ENCODE measurements at regions not wholly inside any gene's neighbourhood (a gene's known extent, or its start where the extent isn't known, plus 50 kb on each side); places are given as distances from the start of the nearest gene placed in this dataset.
"Not testable (repeated sequence)": the region's sequence is repeated elsewhere in the genome, so short reads cannot be mapped to it uniquely, and the experiment has no call there.

DNA sequence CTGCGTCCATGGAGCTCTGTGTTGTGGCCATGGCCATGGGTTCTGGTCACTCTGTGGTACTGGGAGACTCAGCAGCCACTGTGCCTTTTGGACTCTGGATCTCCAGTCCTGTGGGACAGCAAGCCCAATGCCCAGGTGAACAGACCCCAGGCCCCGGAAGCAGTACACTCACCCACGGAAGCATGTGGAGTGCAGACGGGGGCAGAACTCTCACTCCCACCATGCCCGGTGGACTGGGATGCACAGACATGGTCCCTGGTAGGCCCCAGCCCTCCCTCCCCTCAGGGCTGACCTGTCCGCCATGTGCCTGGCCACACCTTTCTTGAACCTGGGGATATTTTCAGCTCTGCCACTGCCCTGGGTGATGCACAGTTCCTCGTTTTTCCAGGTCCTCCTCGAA, 163.3 kb downstream of the URI1 start:
- no peak for DNase-seq

DNA sequence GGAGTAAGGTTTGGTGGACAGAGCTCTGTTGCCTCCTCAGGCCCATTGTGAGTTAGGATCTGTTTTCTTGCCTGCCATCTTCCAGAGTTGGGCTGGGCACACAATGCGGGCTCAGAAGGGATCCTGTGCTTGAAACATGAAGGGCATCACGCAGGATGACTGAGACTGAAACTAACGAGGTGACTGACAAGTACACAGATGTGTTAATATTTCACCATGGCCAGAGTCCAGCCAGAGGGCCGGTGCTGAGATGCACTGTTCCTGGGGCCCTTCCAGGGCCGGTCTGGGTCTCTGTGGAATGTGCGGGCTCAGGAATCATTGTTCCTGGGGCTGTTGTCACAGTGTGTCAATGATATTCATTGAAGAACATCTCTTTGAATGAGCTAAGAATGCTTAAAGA, 163.7 kb downstream of the URI1 start:
- no peak for DNase-seq

DNA sequence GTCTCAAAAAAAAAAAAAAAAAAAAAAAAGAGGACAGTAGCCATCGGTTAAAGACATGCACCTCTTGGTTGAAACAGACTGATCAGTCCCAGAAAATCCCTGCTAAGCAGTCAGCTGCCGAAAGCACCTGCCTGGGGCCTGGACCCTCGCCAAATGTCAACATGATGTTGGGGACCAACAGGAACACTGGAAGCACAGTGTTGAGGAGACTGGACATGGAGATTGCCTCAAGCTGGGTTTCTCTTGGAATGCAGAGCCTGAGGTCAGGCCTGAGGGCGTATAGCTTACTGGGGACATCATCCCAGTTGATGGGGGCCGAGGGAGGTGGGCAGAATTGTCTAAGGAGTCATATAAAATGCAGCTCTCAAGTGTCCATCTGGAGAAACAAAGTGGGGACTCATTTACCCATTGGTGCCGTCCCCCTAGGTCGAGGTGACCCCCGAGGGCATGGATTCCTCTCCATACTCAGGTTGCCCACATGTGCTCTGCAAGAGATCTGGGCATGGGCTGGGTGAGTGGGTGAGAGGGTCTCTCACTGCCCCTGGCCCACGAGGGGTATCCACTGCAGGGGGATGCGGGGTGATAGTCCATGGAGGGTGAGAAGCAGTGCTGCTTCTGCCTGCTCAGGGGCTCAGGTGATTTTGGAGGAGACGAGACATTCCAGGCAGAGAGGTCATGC, 164.5 kb downstream of the URI1 start:
- no peak for DNase-seq

DNA sequence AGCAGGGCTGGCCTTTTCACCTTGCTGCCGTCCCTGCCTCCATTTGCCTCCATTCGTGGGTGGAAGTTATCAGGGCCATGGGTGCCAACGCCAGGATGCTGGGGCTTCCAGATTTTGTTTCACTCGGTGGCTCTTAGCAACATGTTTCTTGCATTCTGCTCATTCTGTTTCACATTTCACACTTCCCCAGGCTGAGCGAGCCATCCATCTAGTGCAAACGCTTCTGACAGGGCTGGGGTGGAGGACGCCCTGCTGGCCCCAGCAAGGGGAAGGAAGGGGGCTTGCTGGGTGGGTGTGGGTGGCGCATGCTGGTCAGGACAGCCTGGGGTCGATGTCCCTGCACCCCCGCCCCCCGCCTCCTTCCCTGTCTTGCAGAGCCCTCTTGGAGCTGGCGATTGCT, 165.2 kb downstream of the URI1 start:
- DNase-seq = no peak

DNA sequence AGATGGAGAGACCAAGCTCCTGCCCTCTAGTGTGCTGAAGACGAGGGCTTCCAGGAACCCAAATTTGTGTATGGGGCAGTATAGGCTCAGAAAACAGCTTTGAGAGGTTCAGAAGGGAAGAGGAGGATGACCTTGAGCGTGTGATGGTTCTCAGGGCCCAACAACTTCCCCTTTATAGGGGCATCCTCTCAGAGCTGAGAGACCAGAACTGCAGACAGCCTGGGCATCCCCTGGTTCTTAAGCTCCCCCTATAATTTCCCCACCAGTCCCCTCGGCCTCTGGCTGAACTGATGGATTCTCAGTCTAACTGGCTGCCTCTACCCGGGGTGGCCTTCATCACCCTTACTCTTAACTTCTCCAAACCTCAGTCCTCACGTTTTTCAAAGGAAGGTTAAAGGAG, 167.5 kb downstream of the URI1 start:
- no peak for DNase-seq

DNA sequence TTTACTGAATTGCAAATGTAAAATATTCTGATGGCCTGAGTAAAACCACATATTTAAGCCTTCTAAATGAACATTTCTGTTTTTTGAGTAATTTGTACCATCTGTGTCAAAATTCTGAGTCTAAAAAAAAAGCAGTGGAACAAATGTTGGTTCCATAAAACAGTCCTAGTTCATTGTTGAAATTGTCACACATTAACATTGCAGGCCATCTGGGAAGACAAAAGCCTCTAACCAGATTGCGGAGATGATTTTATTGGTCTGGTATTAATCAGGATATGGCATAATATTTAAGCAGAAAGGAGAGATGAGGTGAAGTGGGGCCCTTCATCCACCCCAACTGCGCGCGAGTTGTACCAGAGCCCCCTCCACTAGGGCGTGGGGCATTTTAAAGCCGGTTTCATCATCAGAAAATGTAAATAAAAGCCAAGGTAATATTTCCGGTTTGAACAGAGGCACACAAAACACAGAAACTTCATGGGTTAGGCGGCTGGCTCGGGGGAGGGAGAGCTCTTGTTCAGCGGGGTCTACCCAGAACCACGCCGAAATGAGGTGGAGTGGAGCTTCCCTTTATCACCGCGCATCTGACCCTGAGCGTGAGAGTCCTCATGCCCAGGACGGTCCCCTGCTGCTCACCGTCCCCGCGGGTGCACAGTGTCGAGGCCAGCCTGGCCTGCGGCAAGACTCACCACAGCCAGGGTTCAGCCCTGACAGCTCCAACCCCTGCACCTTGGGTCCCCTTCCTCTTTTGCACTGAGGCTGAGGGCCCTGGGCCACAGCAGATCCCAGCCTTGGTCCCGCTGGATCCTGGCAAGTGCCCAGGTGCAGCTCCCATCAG, 169.2 kb downstream of the URI1 start:
- no peak for DNase-seq

DNA sequence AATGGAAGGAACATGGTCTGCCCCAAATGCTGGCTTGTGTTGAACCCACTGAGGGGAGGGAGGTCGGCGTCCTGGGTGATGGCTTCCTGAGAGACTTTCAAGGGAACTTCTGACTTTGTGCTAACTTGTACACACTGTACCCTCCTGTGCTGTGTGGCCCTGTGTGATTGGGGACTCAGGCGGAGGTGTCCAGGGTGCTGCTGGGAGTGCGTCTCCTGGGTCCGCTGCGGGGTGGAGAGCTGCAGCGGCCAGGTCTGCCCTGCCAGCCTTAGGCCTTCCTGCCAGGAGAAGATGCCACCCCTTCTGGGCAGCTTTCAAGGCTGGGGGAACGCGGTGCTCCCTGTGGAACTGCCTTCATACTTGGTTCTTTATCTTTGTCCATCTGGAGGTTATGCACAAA, 170.1 kb downstream of the URI1 start:
- DNase-seq = no peak

DNA sequence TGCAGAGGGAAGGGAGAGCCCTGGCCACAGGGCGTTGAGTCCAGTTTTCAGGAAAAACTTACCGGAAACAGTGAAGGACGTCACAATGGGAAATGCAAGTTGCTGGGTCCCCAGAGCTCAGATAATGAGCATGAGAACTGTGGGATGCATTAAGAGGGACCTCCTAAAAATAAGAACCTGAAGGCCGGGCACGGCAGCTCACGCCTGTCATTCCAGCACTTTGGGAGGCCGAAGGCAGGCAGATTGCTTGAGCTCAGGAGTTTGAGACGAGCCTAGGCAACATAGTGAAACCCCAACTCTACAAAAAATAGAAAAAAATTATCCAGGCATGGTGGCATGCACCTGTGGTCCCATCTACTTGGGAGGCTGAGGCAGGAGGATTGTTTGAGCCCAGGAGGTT, 170.6 kb downstream of the URI1 start:
- no peak for DNase-seq

DNA sequence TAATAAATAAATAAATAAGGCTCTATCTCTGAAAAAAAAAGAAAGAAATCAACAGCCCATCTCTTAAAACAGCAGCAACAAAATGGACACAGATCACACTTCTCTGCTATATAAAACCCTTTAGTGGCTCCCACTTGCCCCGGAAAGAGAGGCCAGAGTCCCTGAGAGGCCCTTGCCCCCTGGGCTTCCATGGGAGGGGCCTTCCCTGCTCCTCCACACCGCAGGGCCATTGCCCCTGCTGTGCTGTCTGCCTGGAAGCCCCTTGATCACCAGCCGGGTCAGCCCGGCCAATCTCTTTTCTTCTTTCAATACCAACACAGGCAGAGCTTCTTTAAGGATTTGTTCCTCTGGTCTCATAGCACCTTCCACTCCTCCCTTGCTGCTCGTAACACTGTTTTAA, 171.1 kb downstream of the URI1 start:
- no peak for DNase-seq

DNA sequence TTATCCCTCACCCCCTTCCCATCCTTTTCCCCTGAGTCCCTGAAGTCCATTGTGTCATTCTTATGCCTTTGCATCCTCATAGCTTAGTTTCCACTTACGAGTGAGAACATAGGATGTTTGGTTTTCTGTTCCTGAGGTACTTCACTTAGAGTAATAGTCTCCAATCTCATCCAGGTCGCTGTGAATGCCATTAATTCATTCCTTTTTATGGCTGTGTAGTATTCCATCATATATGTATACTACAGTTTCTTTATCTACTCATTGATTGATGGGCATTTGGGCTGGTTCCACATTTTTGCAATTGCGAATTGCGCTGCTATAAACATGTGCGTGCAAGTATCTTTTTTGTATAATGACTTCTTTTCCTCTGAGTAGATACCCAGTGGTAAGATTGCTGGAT, 172.1 kb downstream of the URI1 start:
- DNase-seq = not testable (repeated sequence)

DNA sequence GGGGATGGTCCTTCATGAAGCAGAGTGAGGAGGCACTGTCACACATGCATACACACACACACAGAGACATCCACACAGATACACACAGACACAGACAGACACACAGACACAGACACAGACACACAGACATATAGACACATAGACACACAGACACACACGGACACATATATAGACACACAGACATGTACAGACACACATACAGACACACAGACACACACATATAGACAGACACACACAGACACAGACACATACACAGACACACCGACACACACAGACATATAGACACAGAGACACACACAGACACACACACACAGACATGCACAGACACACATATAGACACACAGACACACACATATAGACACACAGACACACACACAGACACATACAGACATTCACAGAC, 173.9 kb downstream of the URI1 start:
- DNase-seq = no peak

DNA sequence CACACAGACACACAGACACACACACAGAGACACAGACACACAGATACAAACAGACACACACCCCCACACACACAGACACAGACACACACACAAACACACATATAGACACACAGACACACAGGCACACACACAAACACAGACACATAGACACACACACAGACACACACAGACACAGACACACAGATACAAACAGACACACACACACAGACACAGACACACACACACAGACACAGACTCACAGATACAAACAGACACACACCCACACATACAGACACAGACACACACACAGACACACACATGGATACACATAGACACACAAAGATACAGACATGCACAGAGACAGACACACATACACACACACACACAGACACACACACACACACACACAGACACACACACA, 174.5 kb downstream of the URI1 start:
- DNase-seq = no peak

DNA sequence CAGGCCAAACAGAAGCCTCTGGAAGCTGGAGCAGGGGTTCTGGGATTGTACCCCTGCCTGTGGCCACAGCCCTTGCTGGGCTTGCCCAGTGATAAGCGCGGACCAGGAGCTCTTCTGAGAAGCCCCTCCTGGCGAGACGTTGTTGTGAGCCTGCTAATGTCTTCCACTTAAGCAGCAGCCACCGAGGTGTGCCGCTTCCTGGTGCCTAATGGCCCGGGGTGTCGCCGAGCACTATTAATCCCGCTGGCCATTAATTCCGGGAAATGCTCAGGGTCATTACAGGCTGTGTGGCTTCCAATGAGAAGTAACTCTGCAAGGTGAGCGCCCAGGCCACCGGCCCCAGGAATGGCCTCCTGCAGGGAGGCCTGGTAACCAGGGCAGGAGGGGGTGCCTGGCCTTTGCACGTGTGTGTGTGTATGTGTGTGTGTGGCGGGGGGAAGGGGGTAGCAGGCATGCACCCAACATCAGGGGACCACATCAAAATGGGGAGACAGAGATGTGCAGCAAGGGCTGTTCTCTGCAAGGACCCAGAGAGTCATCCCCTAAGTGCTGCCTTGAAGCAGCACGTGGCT, 175.0 kb downstream of the URI1 start:
- DNase-seq = no peak

DNA sequence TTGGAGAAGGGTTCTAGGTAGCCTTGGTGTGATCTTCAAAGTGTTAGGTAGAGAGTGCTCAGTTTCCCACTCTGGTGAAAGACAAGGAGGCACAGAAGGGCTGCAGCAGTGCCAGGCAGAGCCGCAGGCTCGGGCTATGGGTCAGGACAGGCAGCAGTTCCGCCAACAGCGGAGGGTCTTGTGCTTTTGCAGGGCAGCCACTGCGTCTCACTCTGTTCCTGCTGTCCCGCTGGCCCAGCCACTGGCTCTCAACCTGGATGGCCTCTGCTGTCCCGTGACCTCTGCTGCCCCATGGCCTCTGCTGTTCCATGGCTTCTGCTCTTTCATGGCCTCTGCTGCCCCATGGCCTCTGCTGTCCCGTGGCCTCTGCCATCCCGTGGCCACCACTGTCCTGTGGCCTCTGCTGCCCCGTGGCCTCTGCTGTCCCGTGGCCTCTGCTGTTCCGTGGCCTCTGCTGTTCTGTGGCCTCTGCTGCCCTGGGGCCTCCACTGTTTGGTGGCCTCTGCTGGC, 175.7 kb downstream of the URI1 start:
- no peak for DNase-seq

DNA sequence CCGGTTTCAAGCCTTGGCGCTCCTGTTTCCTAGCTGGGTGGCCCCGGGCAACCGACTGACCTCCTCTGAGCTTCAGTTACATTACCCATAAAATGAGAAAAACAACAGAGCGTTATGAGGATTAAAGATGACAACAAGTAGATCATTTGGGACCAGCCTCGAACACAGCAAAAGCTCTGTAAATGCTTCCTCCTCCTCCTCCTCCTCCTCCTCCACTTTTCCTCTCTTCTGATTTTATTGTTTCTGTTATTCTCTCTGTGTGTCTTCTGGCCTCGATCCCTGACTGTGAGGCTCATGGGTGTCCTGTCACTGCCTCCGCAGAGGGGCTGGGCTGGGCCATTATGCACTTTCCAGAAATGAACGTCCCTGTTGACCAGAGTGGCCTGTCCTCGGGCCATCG, 176.2 kb downstream of the URI1 start:
- no peak for DNase-seq

DNA sequence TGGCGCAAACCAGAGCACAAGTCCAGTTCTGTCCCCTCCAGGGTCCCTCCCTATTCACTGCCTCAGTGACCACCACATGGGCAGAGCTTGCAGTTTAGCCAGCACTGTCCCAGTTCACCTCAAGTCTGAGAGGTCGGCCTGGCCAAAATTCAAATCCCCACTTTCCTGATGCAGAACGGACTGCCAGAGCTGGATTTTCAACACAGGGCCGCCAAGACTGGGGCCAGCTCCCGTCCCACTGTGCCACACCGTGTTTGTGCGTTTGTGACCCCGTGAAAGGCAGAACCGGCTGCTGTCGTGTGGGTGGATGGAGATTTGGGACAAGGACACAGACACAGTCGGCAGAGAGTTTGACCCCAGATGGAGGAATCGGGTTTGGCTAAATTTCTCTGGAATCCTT, 176.7 kb downstream of the URI1 start:
- no peak for DNase-seq

DNA sequence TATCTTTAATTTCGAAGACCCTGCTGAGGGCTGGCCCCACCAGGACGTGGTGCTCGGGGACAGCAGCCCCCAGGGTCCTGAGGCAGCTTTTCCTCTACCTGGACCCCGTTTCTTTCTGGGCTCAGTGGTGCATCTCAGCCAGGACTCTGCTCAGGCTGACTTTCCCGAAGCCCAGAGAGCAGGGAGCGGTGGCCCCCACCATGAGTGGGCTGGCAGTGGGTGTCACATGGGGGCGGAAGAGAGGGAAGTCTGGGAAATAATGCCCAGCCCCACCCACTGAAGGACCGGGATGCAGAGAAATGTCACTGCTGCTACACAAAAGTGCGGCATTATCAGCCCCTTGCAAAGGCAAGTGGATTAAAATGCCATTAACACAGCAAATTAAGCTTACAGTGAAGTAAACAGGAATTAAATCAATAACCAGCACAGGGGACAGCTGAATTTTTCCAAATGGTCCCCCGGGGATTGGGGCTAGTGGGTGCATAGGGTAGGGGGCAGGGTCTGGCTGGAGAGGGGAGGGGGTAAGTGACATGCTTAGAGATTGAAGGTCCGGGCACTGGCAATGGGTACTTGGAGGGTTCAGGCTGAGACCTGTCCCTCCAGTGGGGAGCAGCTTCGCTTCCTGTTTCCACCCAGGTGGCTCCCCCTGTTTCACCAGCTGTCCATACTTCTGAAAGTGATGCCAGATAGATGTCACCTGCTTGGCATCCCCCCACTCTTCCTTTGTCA, 177.3 kb downstream of the URI1 start:
- DNase-seq = no peak

DNA sequence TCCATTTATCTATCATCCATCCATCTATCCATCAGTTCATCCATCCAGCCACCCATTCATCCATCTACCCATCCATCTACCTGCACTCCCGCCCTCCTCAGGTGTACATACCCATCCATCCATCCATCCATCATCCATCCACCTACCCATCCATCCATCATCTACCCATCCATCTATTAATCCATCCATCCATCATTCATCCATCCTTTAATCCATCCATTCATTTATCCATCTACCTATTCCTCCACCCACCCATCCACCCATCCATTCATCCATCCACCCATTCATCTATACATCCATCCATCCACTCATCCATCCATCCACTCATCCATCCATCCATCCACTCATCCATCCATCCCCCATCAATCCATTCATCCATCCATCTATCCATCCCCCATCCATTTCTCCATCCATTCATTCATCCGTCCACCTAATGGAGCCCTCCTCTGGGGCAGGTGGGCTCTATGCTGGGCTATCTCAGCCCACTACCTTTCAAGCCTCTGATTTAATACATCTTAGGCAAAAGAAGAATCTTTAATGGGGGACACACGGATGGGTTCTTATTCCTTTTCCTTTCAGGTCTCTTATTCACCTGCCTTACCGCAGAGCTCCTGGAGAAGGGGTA, 178.9 kb downstream of the URI1 start:
- no peak for DNase-seq

DNA sequence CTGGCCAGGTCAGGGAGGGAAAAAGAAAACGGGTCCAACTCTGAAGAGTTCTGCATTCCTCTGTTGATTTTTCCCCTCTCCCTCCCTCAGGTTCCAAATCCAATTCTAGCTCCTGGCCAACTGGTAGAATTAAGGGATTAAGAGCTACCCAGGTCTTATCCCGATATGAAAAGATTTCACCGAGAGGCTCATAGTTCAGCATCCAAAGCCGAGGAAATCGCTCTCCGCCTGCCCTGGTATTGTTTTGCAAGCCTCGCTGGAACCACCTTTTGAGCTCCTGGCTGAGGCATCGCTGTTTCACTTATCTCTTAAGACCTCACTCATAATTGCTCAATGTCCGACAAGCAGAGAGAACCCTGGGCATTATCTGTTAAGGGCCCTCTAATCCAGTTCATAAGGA, 180.4 kb downstream of the URI1 start:
- DNase-seq = no peak

DNA sequence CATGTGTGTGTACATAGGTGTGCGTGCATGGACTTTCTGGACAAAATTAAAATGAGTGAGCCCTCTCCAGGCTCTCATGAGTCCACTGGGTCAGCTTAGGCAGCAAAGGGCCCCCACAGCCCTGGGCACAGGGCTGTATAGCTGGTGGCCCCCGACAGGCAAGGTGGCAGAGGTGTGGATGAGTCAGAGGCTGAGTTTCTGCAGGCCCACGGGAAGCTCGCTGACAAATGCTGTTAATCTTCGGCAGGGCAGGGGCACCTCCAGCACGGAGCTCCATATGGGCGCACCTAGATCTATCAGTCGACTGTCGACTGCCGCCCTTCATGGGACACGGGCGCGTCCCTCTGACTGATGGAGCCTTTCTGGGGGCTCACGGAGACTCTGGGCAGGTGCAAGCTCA, 181.1 kb downstream of the URI1 start:
- no peak for DNase-seq

DNA sequence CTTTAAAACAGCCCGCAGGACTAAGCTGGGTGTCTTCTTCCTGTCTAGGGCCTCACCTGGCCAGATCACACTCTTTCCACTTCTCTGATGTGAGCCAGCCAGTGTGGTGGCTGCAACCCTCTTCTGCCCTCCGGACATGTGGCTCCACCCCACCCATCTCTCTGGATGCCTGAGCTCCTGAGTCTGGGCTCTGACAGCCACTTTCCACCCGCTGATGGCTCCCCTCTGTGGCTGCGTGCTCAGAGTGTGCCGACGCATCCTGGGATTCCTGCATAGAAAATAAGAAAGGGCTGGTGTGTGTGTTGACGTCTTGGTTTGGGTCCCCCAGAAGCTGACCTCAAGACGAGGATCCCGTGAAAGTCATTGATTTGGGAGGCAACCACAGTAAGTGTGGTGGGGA, 181.6 kb downstream of the URI1 start:
- DNase-seq = no peak

DNA sequence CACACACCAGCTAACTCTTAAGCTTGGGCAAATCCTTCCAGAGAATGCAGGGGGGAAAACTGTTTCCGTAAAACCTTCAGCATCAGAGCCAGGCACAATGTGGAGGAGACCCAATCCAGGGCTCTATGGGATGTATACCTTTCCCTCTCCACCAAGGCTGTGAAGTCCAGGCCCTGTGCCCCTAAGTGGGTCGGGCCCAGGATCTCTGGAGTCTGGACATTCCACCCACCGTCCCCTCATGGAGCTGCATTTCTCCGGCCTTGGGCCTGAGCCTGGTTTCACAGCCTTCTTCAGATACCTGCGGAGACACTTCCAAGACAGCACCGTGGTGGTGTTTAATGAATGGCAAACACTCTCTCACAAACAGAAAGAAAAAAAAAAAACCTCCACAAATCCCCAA, 186.2 kb downstream of the URI1 start:
- no peak for DNase-seq

Data from activated naive CD4-positive, alpha-beta T cell treated with anti-CD3 and anti-CD28 coated beads, Interleukin-2, amount 50 U/mL, for 16 hours (primary cell).